Endothelial cell (in vitro differentiated cells): ENCODE measurements at regions not wholly inside any gene's neighbourhood (a gene's known extent, or its start where the extent isn't known, plus 50 kb on each side); places are given as distances from the start of the nearest gene placed in this dataset.

ENCODE experiments used
- DNase-seq: peaks from one replicate; pipeline ENCODE4 v3.0.0; 2021; ENCODE audit warnings: low spot score
- H3K27ac Mint-ChIP-seq: one replicate; pipeline ENCODE4 v1.8.0; 2021; ENCODE audit warnings: mixed read lengths, inconsistent platforms; ENCODE audit not compliant: unreplicated experiment
- H3K27me3 Mint-ChIP-seq: one replicate; pipeline ENCODE4 v1.8.0; 2021; ENCODE audit warnings: mild to moderate bottlenecking, moderate library complexity, mixed read lengths, inconsistent platforms; ENCODE audit not compliant: unreplicated experiment
- H3K36me3 Mint-ChIP-seq: one replicate; pipeline ENCODE4 v1.8.0; 2021; ENCODE audit warnings: mild to moderate bottlenecking, low read depth, mixed read lengths, inconsistent platforms; ENCODE audit not compliant: unreplicated experiment
- H3K4me1 Mint-ChIP-seq: one replicate; pipeline ENCODE4 v1.8.0; 2021; ENCODE audit warnings: mild to moderate bottlenecking, mixed read lengths, inconsistent platforms; ENCODE audit not compliant: unreplicated experiment
- H3K4me3 Mint-ChIP-seq: one replicate; pipeline ENCODE4 v1.8.0; 2021; ENCODE audit warnings: mild to moderate bottlenecking, mixed read lengths, inconsistent platforms; ENCODE audit not compliant: unreplicated experiment
- H3K9me3 Mint-ChIP-seq: one replicate; pipeline ENCODE4 v1.8.0; 2021; ENCODE audit warnings: mixed read lengths, inconsistent platforms; ENCODE audit not compliant: unreplicated experiment
- CTCF ChIP-seq: fragments of 200-600 bp; sonication (generic); IDR thresholded peaks from one replicate; pipeline ENCODE4 v1.5.0; 2021; ENCODE audit warnings: antibody characterized with exemption; ENCODE audit not compliant: unreplicated experiment

GRCh38 chr13:44197791-44198770 is 175.5 kb upstream of the SERP2 start:
- Mint-ChIP-seq H3K27me3 (no peaks in the 10 kb centered on the region), H3K9me3 (no peaks in the 10 kb centered on the region), H3K27ac (no peak overlapping the region), H3K4me1 (peaks cover 15% of the 10 kb centered on the region), H3K4me3 (no peak overlapping the region), H3K36me3 (no peaks in the 10 kb centered on the region)
- TF ChIP-seq CTCF = no peak
- no peak for DNase-seq

GRCh38 chr13:44198826-44199225 is 174.8 kb upstream of the SERP2 start:
- Mint-ChIP-seq H3K27me3 (no peaks in the 10 kb centered on the region), H3K4me1 (peaks cover 15% of the 10 kb centered on the region), H3K4me3 (no peak overlapping the region), H3K27ac (no peak overlapping the region), H3K9me3 (no peaks in the 10 kb centered on the region), H3K36me3 (no peaks in the 10 kb centered on the region)
- TF ChIP-seq CTCF = no peak
- DNase-seq = no peak

- H3K9me3 Mint-ChIP-seq = no peaks in the 10 kb centered on the region
- no peak for TF ChIP-seq CTCF
- no peak for DNase-seq
- H3K27ac Mint-ChIP-seq = no peak overlapping the region
- H3K4me1 Mint-ChIP-seq = peaks cover 15% of the 10 kb centered on the region
- no peak overlapping the region for H3K4me3 Mint-ChIP-seq
- no peaks in the 10 kb centered on the region for H3K27me3 Mint-ChIP-seq
- no peaks in the 10 kb centered on the region for H3K36me3 Mint-ChIP-seq
Observed at GRCh38 chr13:44199627-44200207, 173.9 kb upstream of the SERP2 start.

GRCh38 chr13:44206434-44206833 is 167.2 kb upstream of the SERP2 start:
- Mint-ChIP-seq H3K4me3 (no peak overlapping the region), H3K36me3 (no peaks in the 10 kb centered on the region), H3K27me3 (no peaks in the 10 kb centered on the region), H3K9me3 (no peaks in the 10 kb centered on the region), H3K4me1 (no peaks in the 10 kb centered on the region), H3K27ac (no peak overlapping the region)
- no peak for DNase-seq
- TF ChIP-seq CTCF = no peak

GRCh38 chr13:44207476-44207875 is 166.1 kb upstream of the SERP2 start:
- Mint-ChIP-seq H3K27me3 (no peaks in the 10 kb centered on the region), H3K4me3 (no peak overlapping the region), H3K4me1 (no peaks in the 10 kb centered on the region), H3K36me3 (no peaks in the 10 kb centered on the region), H3K27ac (no peak overlapping the region), H3K9me3 (no peaks in the 10 kb centered on the region)
- no peak for DNase-seq
- no peak for TF ChIP-seq CTCF
